ENCODE measurements at regions not wholly inside any gene's neighbourhood (a gene's known extent, or its start where the extent isn't known, plus 50 kb on each side); places are given as distances from the start of the nearest gene placed in this dataset.
A peak's percentile ranks its signal among the peaks of the same experiment; 100 is the strongest.

- BruUV-seq (replicated peaks), result no TSS peak
- no peak overlapping the region for H2AFZ ChIP-seq (ENCODE audit: low read length)
- ATAC-seq (no peak), DNase-seq (no peak)
- no peaks in the 10 kb centered on the region for H3K4me1 ChIP-seq (ENCODE audit: insufficient read depth, low read length)
- H3K27me3 ChIP-seq (ENCODE audit: low read length), result no peaks in the 10 kb centered on the region
- no peaks in the 10 kb centered on the region for H3K36me3 ChIP-seq (ENCODE audit: low read depth, low read length)
- H3K9me3 ChIP-seq (ENCODE audit: low read length), result no peaks in the 10 kb centered on the region
- no peaks in the 10 kb centered on the region for H3K79me2 ChIP-seq (ENCODE audit: low read length)
- H3K4me2 ChIP-seq (ENCODE audit: low read length), result no peak overlapping the region
- CTCF ChIA-PET, result no interaction called here
- intact Hi-C loops (cut with micrococcal nuclease), result no loop called here
- no peaks in the 10 kb centered on the region for H4K20me1 ChIP-seq (ENCODE audit: low read length)
- TF ChIP-seq EZH2 (IDR thresholded peaks at IDR 0.05; ENCODE audit: low read length, unreplicated experiment) (no peak), CTCF (conservative IDR thresholded peaks at IDR 0.05; ENCODE audit: low read depth, low read length) (no peak), EZH2phosphoT487 (IDR thresholded peaks at IDR 0.05; ENCODE audit: borderline replicate concordance, low read length) (no peak)
- H3K9me2 ChIP-seq (replicated peaks; ENCODE audit: low read length), result no peaks in the 10 kb centered on the region
- no peaks in the 10 kb centered on the region for H3F3A ChIP-seq (ENCODE audit: low read length, unreplicated experiment)
- POLR2A ChIA-PET (ENCODE audit: unreplicated experiment), result no interaction called here
- no peak overlapping the region for H3K9ac ChIP-seq (ENCODE audit: low read length)
- H3K27ac ChIP-seq (ENCODE audit: low read length), result no peak overlapping the region
- no peak overlapping the region for H3K4me3 ChIP-seq (ENCODE audit: low read length)
Observed at GRCh38 chr4:31160146-31160545, 440.0 kb downstream of the PCDH7 start.

GRCh38 chr4:31169846-31170245, 449.7 kb downstream of the PCDH7 start:
- DNase-seq, result peak; percentile 2
- TF ChIP-seq EZH2phosphoT487 (IDR thresholded peaks at IDR 0.05; ENCODE audit: borderline replicate concordance, low read length) (no peak), CTCF (conservative IDR thresholded peaks at IDR 0.05; ENCODE audit: low read depth, low read length) (no peak), EZH2 (IDR thresholded peaks at IDR 0.05; ENCODE audit: low read length, unreplicated experiment) (no peak)
- Histone ChIP-seq H3K9me3 (ENCODE audit: low read length) (no peaks in the 10 kb centered on the region), H3K36me3 (ENCODE audit: low read depth, low read length) (no peaks in the 10 kb centered on the region), H3K79me2 (ENCODE audit: low read length) (no peaks in the 10 kb centered on the region), H3K9ac (ENCODE audit: low read length) (no peak overlapping the region), H3F3A (ENCODE audit: low read length, unreplicated experiment) (no peaks in the 10 kb centered on the region), H3K27ac (ENCODE audit: low read length) (no peak overlapping the region), H3K4me3 (ENCODE audit: low read length) (no peak overlapping the region), H2AFZ (ENCODE audit: low read length) (no peak overlapping the region), H3K9me2 (replicated peaks; ENCODE audit: low read length) (no peaks in the 10 kb centered on the region), H3K4me1 (ENCODE audit: insufficient read depth, low read length) (no peaks in the 10 kb centered on the region), H3K4me2 (ENCODE audit: low read length) (no peak overlapping the region), H4K20me1 (ENCODE audit: low read length) (no peaks in the 10 kb centered on the region), H3K27me3 (ENCODE audit: low read length) (no peaks in the 10 kb centered on the region)
- ChIA-PET CTCF (no interaction called here), POLR2A (ENCODE audit: unreplicated experiment) (no interaction called here)
- no peak for ATAC-seq
- intact Hi-C loops (cut with micrococcal nuclease), result no loop called here
- no TSS peak for BruUV-seq (replicated peaks)

- no peaks in the 10 kb centered on the region for H3K9me3 ChIP-seq (ENCODE audit: low read length)
- intact Hi-C loops (cut with micrococcal nuclease), result no loop called here
- H2AFZ ChIP-seq (ENCODE audit: low read length), result no peak overlapping the region
- TF ChIP-seq EZH2phosphoT487 (IDR thresholded peaks at IDR 0.05; ENCODE audit: borderline replicate concordance, low read length) (no peak), CTCF (conservative IDR thresholded peaks at IDR 0.05; ENCODE audit: low read depth, low read length) (no peak), EZH2 (IDR thresholded peaks at IDR 0.05; ENCODE audit: low read length, unreplicated experiment) (no peak)
- H3K36me3 ChIP-seq (ENCODE audit: low read depth, low read length), result no peaks in the 10 kb centered on the region
- no peaks in the 10 kb centered on the region for H3K27me3 ChIP-seq (ENCODE audit: low read length)
- no peaks in the 10 kb centered on the region for H3K9me2 ChIP-seq (replicated peaks; ENCODE audit: low read length)
- H3K79me2 ChIP-seq (ENCODE audit: low read length), result no peaks in the 10 kb centered on the region
- ChIA-PET POLR2A (ENCODE audit: unreplicated experiment) (no interaction called here), CTCF (no interaction called here)
- ATAC-seq, result no peak
- no peak overlapping the region for H3K9ac ChIP-seq (ENCODE audit: low read length)
- H3K27ac ChIP-seq (ENCODE audit: low read length), result no peak overlapping the region
- H3K4me1 ChIP-seq (ENCODE audit: insufficient read depth, low read length), result 0 out of 2 replicates have a peak, but pooled peaks cover 4% of the 10 kb centered on the region
- no TSS peak for BruUV-seq (replicated peaks)
- H3F3A ChIP-seq (ENCODE audit: low read length, unreplicated experiment), result no peaks in the 10 kb centered on the region
- H3K4me3 ChIP-seq (ENCODE audit: low read length), result no peak overlapping the region
- DNase-seq, result no peak
- H4K20me1 ChIP-seq (ENCODE audit: low read length), result no peaks in the 10 kb centered on the region
- no peak overlapping the region for H3K4me2 ChIP-seq (ENCODE audit: low read length)
Observed at GRCh38 chr4:31171362-31171761, 451.2 kb downstream of the PCDH7 start.
